ENCODE measurements at regions not wholly inside any gene's neighbourhood (a gene's known extent, or its start where the extent isn't known, plus 50 kb on each side); places are given as distances from the start of the nearest gene placed in this dataset.

GRCh38 chr2:120445449-120446143 lies 99.7 kb downstream of the INHBB start:
- no peaks in the 10 kb centered on the region for H3K9me3 ChIP-seq
- no peaks in the 10 kb centered on the region for H3K27me3 ChIP-seq
- H3K4me1 ChIP-seq = no peaks in the 10 kb centered on the region
- H3K4me3 ChIP-seq (ENCODE audit: low read depth, low read length) = no peak overlapping the region
- H3K36me3 ChIP-seq = no peaks in the 10 kb centered on the region
- no peak for DNase-seq
- TF ChIP-seq CTCF (IDR thresholded peaks at IDR 0.05; ENCODE audit: low read depth, low read length) = no peak

DNA sequence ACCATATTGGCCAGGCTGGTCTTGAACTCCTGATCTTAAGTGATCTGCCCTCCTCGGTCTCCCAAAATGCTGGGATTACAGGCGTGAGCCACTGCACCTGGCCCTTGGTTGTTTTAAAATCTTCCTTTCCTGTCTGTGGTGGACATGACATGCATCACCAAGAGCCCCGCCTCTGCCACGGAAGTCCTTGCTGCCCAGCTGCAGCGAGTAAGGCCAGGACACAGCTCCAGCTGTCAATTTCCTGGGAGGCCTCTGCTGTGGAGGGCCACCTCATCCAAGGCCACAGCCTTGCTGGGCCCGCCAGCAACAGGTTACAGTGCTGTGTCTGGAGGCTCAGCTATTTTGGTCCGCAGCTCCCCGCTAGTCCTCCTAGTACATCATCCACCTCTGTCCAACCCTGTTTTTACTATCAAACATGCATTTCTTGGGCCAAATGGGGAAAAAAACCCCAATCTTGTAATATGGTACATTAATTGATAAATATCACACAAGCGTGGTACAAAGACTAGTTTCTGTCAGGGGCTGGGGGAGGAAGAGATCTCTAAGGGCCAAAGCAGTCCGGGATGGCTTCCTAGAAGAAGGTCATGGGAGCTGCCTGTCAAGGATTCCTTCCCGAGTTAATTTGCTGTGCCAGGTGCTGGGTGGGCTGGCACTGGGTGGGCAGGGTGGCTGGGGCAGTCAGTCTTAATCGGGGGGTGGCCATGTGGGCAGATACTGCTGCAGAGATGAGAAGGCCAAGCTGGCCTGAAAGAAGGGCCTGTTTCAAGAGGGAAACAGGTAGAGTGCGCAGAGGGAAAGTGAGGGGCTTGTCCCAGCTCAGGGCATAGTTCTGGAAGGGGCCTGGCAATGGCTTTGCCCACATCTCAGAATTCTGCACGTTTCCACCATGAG lies 100.5 kb downstream of the INHBB start:
- no peaks in the 10 kb centered on the region for H3K4me1 ChIP-seq
- no peaks in the 10 kb centered on the region for H3K27me3 ChIP-seq
- no peaks in the 10 kb centered on the region for H3K9me3 ChIP-seq
- no peak for TF ChIP-seq CTCF (IDR thresholded peaks at IDR 0.05; ENCODE audit: low read depth, low read length)
- H3K4me3 ChIP-seq (ENCODE audit: low read depth, low read length) = no peak overlapping the region
- no peaks in the 10 kb centered on the region for H3K36me3 ChIP-seq
- no peak for DNase-seq

- H3K36me3 ChIP-seq = no peaks in the 10 kb centered on the region
- no peak overlapping the region for H3K4me3 ChIP-seq (ENCODE audit: low read depth, low read length)
- H3K27me3 ChIP-seq = no peaks in the 10 kb centered on the region
- DNase-seq = no peak
- TF ChIP-seq CTCF (IDR thresholded peaks at IDR 0.05; ENCODE audit: low read depth, low read length) = no peak
- H3K9me3 ChIP-seq = no peaks in the 10 kb centered on the region
- H3K4me1 ChIP-seq = no peaks in the 10 kb centered on the region
These were observed 101.3 kb downstream of the INHBB start for GRCh38 chr2:120447127-120447785.

- TF ChIP-seq CTCF (IDR thresholded peaks at IDR 0.05; ENCODE audit: low read depth, low read length) = no peak
- no peak overlapping the region for H3K4me3 ChIP-seq (ENCODE audit: low read depth, low read length)
- no peak for DNase-seq
- no peaks in the 10 kb centered on the region for H3K9me3 ChIP-seq
- H3K27me3 ChIP-seq = no peaks in the 10 kb centered on the region
- no peaks in the 10 kb centered on the region for H3K36me3 ChIP-seq
- no peaks in the 10 kb centered on the region for H3K4me1 ChIP-seq
These were observed 102.5 kb downstream of the INHBB start for GRCh38 chr2:120448436-120448835.

- no peaks in the 10 kb centered on the region for H3K36me3 ChIP-seq
- H3K4me1 ChIP-seq = no peaks in the 10 kb centered on the region
- H3K27me3 ChIP-seq = no peaks in the 10 kb centered on the region
- no peak for TF ChIP-seq CTCF (IDR thresholded peaks at IDR 0.05; ENCODE audit: low read depth, low read length)
- H3K4me3 ChIP-seq (ENCODE audit: low read depth, low read length) = no peak overlapping the region
- no peaks in the 10 kb centered on the region for H3K9me3 ChIP-seq
- no peak for DNase-seq
These were observed 103.2 kb downstream of the INHBB start for GRCh38 chr2:120448961-120449810.
